GM19452 (cell line): ENCODE measurements at regions not wholly inside any gene's neighbourhood (a gene's known extent, or its start where the extent isn't known, plus 50 kb on each side); places are given as distances from the start of the nearest gene placed in this dataset.

Experiments used
- ATAC-seq: cut with Tn5 transposase; IDR thresholded peaks from one replicate; pipeline ENCODE4 v1.9.1; 2021; ENCODE audit not compliant: unreplicated experiment

GRCh38 chr4:20626326-20627005 is 73.8 kb upstream of the PACRGL start:
- ATAC-seq: no peak

GRCh38 chr4:20627866-20628265 is 72.4 kb upstream of the PACRGL start:
- ATAC-seq: no peak

GRCh38 chr4:20629186-20630106 is 70.8 kb upstream of the PACRGL start:
- ATAC-seq: no peak

GRCh38 chr4:20638825-20639224 is 61.4 kb upstream of the PACRGL start:
- no peak for ATAC-seq

- no peak for ATAC-seq
Measured at GRCh38 chr4:20639346-20639745, 60.9 kb upstream of the PACRGL start.

- no peak for ATAC-seq
Measured at GRCh38 chr4:20640989-20641388, 59.3 kb upstream of the PACRGL start.

GRCh38 chr4:20641976-20642375 is 58.3 kb upstream of the PACRGL start:
- no peak for ATAC-seq

GRCh38 chr4:20643631-20644030 is 56.6 kb upstream of the PACRGL start:
- no peak for ATAC-seq

GRCh38 chr4:20645236-20645635 is 55.0 kb upstream of the PACRGL start:
- no peak for ATAC-seq

- ATAC-seq: no peak
Measured at GRCh38 chr4:20646287-20646686, 54.0 kb upstream of the PACRGL start.
